ENCODE measurements at regions not wholly inside any gene's neighbourhood (a gene's known extent, or its start where the extent isn't known, plus 50 kb on each side); places are given as distances from the start of the nearest gene placed in this dataset.

GRCh38 chr20:29299811-29300578 is 1957.5 kb upstream of the DEFB115 start:
- Histone ChIP-seq H2AFZ (no peak overlapping the region), H3K9me3 (ENCODE audit: low read depth) (no peaks in the 10 kb centered on the region), H3K27me3 (replicated peaks; ENCODE audit: insufficient read depth) (no peaks in the 10 kb centered on the region), H3K27ac (no peak overlapping the region), H3F3A (ENCODE audit: insufficient read depth) (no peaks in the 10 kb centered on the region), H3K36me3 (ENCODE audit: low read depth) (no peaks in the 10 kb centered on the region), H3K4me2 (ENCODE audit: unreplicated experiment) (no peak overlapping the region), H3K9me2 (ENCODE audit: insufficient read depth) (no peaks in the 10 kb centered on the region), H3K9ac (no peak overlapping the region), H4K20me1 (ENCODE audit: insufficient read depth) (no peaks in the 10 kb centered on the region), H3K4me1 (ENCODE audit: insufficient read depth) (no peaks in the 10 kb centered on the region), H3K4me3 (no peak overlapping the region), H3K79me2 (ENCODE audit: insufficient read depth) (no peaks in the 10 kb centered on the region)
- WGBS, 2 experiments (ENCODE audit: low coverage in 1 of 2, low lambda C conversion rate in 2 of 2, missing lambda C conversion rate in 2 of 2) = 72 to 75% methylated on average over 34 to 49 of the region's 49 CpGs
- no peak for DNase-seq
- in situ Hi-C loops (cut with MboI) = no loop called here
- no peak for TF ChIP-seq EZH2phosphoT487 (IDR thresholded peaks at IDR 0.05; ENCODE audit: insufficient read depth, low read depth)
- TF ChIP-seq EZH2 (IDR thresholded peaks at IDR 0.05; ENCODE audit: insufficient read depth, poor library complexity, severe bottlenecking) = no peak

- H3K79me2 ChIP-seq (ENCODE audit: insufficient read depth) = no peaks in the 10 kb centered on the region
- in situ Hi-C loops (cut with MboI) = no loop called here
- no peak overlapping the region for H3K27ac ChIP-seq
- no peak overlapping the region for H3K4me3 ChIP-seq
- H3K36me3 ChIP-seq (ENCODE audit: low read depth) = no peaks in the 10 kb centered on the region
- no peak overlapping the region for H2AFZ ChIP-seq
- H3F3A ChIP-seq (ENCODE audit: insufficient read depth) = no peaks in the 10 kb centered on the region
- H4K20me1 ChIP-seq (ENCODE audit: insufficient read depth) = no peaks in the 10 kb centered on the region
- no peaks in the 10 kb centered on the region for H3K9me3 ChIP-seq (ENCODE audit: low read depth)
- TF ChIP-seq EZH2 (IDR thresholded peaks at IDR 0.05; ENCODE audit: insufficient read depth, poor library complexity, severe bottlenecking) (no peak), EZH2phosphoT487 (IDR thresholded peaks at IDR 0.05; ENCODE audit: insufficient read depth, low read depth) (no peak)
- WGBS, 2 experiments (ENCODE audit: low coverage in 1 of 2, low lambda C conversion rate in 2 of 2, missing lambda C conversion rate in 2 of 2) = 53 to 60% methylated on average over 72 to 88 of the region's 88 CpGs
- H3K4me1 ChIP-seq (ENCODE audit: insufficient read depth) = no peaks in the 10 kb centered on the region
- H3K9ac ChIP-seq = no peak overlapping the region
- H3K4me2 ChIP-seq (ENCODE audit: unreplicated experiment) = no peak overlapping the region
- H3K9me2 ChIP-seq (ENCODE audit: insufficient read depth) = no peaks in the 10 kb centered on the region
- H3K27me3 ChIP-seq (replicated peaks; ENCODE audit: insufficient read depth) = no peaks in the 10 kb centered on the region
- no peak for DNase-seq
Observed at GRCh38 chr20:29300579-29301551, 1956.6 kb upstream of the DEFB115 start.

GRCh38 chr20:29301624-29302259 is 1955.7 kb upstream of the DEFB115 start:
- no peak for TF ChIP-seq EZH2phosphoT487 (IDR thresholded peaks at IDR 0.05; ENCODE audit: insufficient read depth, low read depth)
- no peak for TF ChIP-seq EZH2 (IDR thresholded peaks at IDR 0.05; ENCODE audit: insufficient read depth, poor library complexity, severe bottlenecking)
- H4K20me1 ChIP-seq (ENCODE audit: insufficient read depth) = no peaks in the 10 kb centered on the region
- WGBS, 2 experiments (ENCODE audit: low coverage in 1 of 2, low lambda C conversion rate in 2 of 2, missing lambda C conversion rate in 2 of 2) = 59 to 63% methylated on average over 35 to 46 of the region's 46 CpGs
- H3K9me2 ChIP-seq (ENCODE audit: insufficient read depth) = no peaks in the 10 kb centered on the region
- no peak overlapping the region for H3K4me2 ChIP-seq (ENCODE audit: unreplicated experiment)
- no peaks in the 10 kb centered on the region for H3K79me2 ChIP-seq (ENCODE audit: insufficient read depth)
- no peaks in the 10 kb centered on the region for H3K4me1 ChIP-seq (ENCODE audit: insufficient read depth)
- no peaks in the 10 kb centered on the region for H3F3A ChIP-seq (ENCODE audit: insufficient read depth)
- H3K27ac ChIP-seq = no peak overlapping the region
- H3K9ac ChIP-seq = no peak overlapping the region
- H3K9me3 ChIP-seq (ENCODE audit: low read depth) = no peaks in the 10 kb centered on the region
- no peak overlapping the region for H3K4me3 ChIP-seq
- no peak overlapping the region for H2AFZ ChIP-seq
- no peaks in the 10 kb centered on the region for H3K36me3 ChIP-seq (ENCODE audit: low read depth)
- DNase-seq = no peak
- H3K27me3 ChIP-seq (replicated peaks; ENCODE audit: insufficient read depth) = no peaks in the 10 kb centered on the region
- in situ Hi-C loops (cut with MboI) = no loop called here

- H3K27me3 ChIP-seq (replicated peaks; ENCODE audit: insufficient read depth) = no peaks in the 10 kb centered on the region
- H3K4me2 ChIP-seq (ENCODE audit: unreplicated experiment) = no peak overlapping the region
- no peak for DNase-seq
- no peaks in the 10 kb centered on the region for H3K36me3 ChIP-seq (ENCODE audit: low read depth)
- no peaks in the 10 kb centered on the region for H3K4me1 ChIP-seq (ENCODE audit: insufficient read depth)
- WGBS, 2 experiments (ENCODE audit: low coverage in 1 of 2, low lambda C conversion rate in 2 of 2, missing lambda C conversion rate in 2 of 2) = 48% methylated on average over 16 of the region's 16 CpGs
- no peaks in the 10 kb centered on the region for H3K9me2 ChIP-seq (ENCODE audit: insufficient read depth)
- H4K20me1 ChIP-seq (ENCODE audit: insufficient read depth) = no peaks in the 10 kb centered on the region
- no peak overlapping the region for H3K9ac ChIP-seq
- no peak overlapping the region for H2AFZ ChIP-seq
- in situ Hi-C loops (cut with MboI) = no loop called here
- no peaks in the 10 kb centered on the region for H3K79me2 ChIP-seq (ENCODE audit: insufficient read depth)
- no peak overlapping the region for H3K27ac ChIP-seq
- no peaks in the 10 kb centered on the region for H3K9me3 ChIP-seq (ENCODE audit: low read depth)
- no peaks in the 10 kb centered on the region for H3F3A ChIP-seq (ENCODE audit: insufficient read depth)
- H3K4me3 ChIP-seq = no peak overlapping the region
- no peak for TF ChIP-seq EZH2phosphoT487 (IDR thresholded peaks at IDR 0.05; ENCODE audit: insufficient read depth, low read depth)
- no peak for TF ChIP-seq EZH2 (IDR thresholded peaks at IDR 0.05; ENCODE audit: insufficient read depth, poor library complexity, severe bottlenecking)
Observed at GRCh38 chr20:29302979-29303644, 1954.4 kb upstream of the DEFB115 start.
